Lung (tissue), 11 donors: ENCODE measurements at regions not wholly inside any gene's neighbourhood (a gene's known extent, or its start where the extent isn't known, plus 50 kb on each side); places are given as distances from the start of the nearest gene placed in this dataset.

ENCODE experiments used
- ATAC-seq: fragments of 200-7000 bp; cut with Tn5 transposase; one replicate; pipeline ENCODE4 v1.9.1; 2020; ENCODE audit warnings: moderate number of reproducible peaks; ENCODE audit not compliant: insufficient read depth, low FRiP score
- DNase-seq, 3 donors: peaks; one replicate each; pipeline ENCODE4 v3.0.0-alpha.2; 2013 to 2017
- H3K27ac ChIP-seq, 2 donors: one replicate each; pipeline ENCODE4 v1.5.1; 2013; ENCODE audit warnings: mild to moderate bottlenecking in 2 of 2, moderate library complexity in 2 of 2, control low read depth in 1 of 2, inconsistent platforms in 1 of 2, low read depth in 1 of 2, low read length in 1 of 2
- H3K27me3 ChIP-seq, 3 donors: one replicate each; pipeline ENCODE4 v1.5.1; 2013; ENCODE audit warnings: low read length in 2 of 3; ENCODE audit not compliant: control insufficient read depth in 3 of 3, insufficient read depth in 3 of 3
- H3K36me3 ChIP-seq, 4 donors: one replicate each; pipeline ENCODE4 v1.5.1; 2013; ENCODE audit warnings: low read length in 4 of 4, mild to moderate bottlenecking in 1 of 4, moderate library complexity in 1 of 4; ENCODE audit not compliant: control insufficient read depth in 4 of 4, insufficient read depth in 4 of 4
- H3K4me1 ChIP-seq, 5 donors: one replicate each; pipeline ENCODE4 v1.5.1; 2013; ENCODE audit warnings: low read length in 5 of 5, mild to moderate bottlenecking in 2 of 5, moderate library complexity in 1 of 5; ENCODE audit not compliant: control insufficient read depth in 5 of 5, insufficient read depth in 5 of 5
- H3K4me3 ChIP-seq: one replicate; pipeline ENCODE4 v1.5.1; 2013; ENCODE audit warnings: mild to moderate bottlenecking, control low read depth, moderate library complexity
- H3K9ac ChIP-seq, 2 donors: one replicate each; pipeline ENCODE4 v1.5.1; 2013; ENCODE audit warnings: low read length in 2 of 2, control low read depth in 1 of 2; ENCODE audit not compliant: insufficient read depth in 1 of 2
- H3K9me3 ChIP-seq, 4 donors: one replicate each; pipeline ENCODE4 v1.5.1; 2013; ENCODE audit warnings: low read length in 3 of 4, mild to moderate bottlenecking in 1 of 4, moderate library complexity in 1 of 4; ENCODE audit not compliant: control insufficient read depth in 4 of 4, insufficient read depth in 3 of 4
- WGBS, 2 donors: extraction: QIAGEN DNeasy Blood & Tissue Kit; methylation state at CpG; one replicate each; pipeline ENCODE4 v1.1.7; 2013; 5-methylcytosine and 5-hydroxymethylcytosine counted together
- TF ChIP-seq, protein P1 (sequence below): IDR thresholded peaks from 2 replicates; pipeline ENCODE4 v1.5.1; 2012; ENCODE audit warnings: mild to moderate bottlenecking; ENCODE audit errors: control extremely low read depth, extremely low read depth
- donor health status: control.
- donor health status: control.
- donor health status: Bipolar disorder and iron deficiency.
- donor health status: healthy.
- donor health status: DM: yes; HTN: yes; CAD: no.

- DNase-seq (peak in 2 of 3 donors; percentile 79), ATAC-seq (no peak)
- Histone ChIP-seq H3K9me3 (peaks cover 0 to 2% (median 0%) of the 10 kb centered on the region in 4 donors), H3K27ac (no peak overlapping the region), H3K36me3 (no peaks in the 10 kb centered on the region), H3K4me1 (peaks cover 0 to 69% (median 7%) of the 10 kb centered on the region in 5 donors), H3K4me3 (no peak overlapping the region), H3K27me3 (no peaks in the 10 kb centered on the region), H3K9ac (no peak overlapping the region)
- TF ChIP-seq, protein P1, sequence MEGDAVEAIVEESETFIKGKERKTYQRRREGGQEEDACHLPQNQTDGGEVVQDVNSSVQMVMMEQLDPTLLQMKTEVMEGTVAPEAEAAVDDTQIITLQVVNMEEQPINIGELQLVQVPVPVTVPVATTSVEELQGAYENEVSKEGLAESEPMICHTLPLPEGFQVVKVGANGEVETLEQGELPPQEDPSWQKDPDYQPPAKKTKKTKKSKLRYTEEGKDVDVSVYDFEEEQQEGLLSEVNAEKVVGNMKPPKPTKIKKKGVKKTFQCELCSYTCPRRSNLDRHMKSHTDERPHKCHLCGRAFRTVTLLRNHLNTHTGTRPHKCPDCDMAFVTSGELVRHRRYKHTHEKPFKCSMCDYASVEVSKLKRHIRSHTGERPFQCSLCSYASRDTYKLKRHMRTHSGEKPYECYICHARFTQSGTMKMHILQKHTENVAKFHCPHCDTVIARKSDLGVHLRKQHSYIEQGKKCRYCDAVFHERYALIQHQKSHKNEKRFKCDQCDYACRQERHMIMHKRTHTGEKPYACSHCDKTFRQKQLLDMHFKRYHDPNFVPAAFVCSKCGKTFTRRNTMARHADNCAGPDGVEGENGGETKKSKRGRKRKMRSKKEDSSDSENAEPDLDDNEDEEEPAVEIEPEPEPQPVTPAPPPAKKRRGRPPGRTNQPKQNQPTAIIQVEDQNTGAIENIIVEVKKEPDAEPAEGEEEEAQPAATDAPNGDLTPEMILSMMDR = no peak
- 73 to 74% methylated on average over 1 of the region's 1 CpG for WGBS, 2 donors
These were observed 2109.4 kb upstream of the PIK3C3 start for GRCh38 chr18:39845631-39846030.

- WGBS, 2 donors = 47 to 65% methylated on average over 2 of the region's 2 CpGs
- ATAC-seq = no peak
These were observed 2109.9 kb upstream of the PIK3C3 start for GRCh38 chr18:39845106-39845505.

DNA sequence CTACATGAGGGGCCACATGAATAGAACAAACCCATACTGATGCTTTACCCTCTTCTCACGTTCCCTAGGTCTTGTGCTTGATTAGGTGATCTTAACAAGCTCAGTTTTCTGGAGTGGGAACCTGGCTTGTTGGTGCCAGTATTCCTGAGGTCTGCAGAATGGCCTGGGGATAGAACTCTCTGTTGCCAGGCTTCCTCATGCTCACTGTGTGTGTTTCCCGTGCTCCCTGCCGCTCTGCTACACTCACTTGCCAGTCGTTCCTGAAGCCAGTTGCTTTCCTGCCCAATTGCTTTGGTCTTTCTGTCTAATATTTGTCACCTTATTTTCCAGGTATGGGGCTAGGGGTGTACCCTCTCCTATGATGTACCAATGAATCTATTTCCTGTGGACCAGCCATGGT lies 2111.5 kb upstream of the PIK3C3 start:
- ATAC-seq = no peak
- WGBS, 2 donors = 86 to 93% methylated on average over 4 of the region's 4 CpGs
- Histone ChIP-seq H3K36me3 (no peaks in the 10 kb centered on the region), H3K27ac (no peak overlapping the region), H3K4me3 (no peak overlapping the region), H3K27me3 (no peaks in the 10 kb centered on the region), H3K4me1 (peaks cover 0 to 82% (median 7%) of the 10 kb centered on the region in 5 donors), H3K9me3 (peaks cover 0 to 2% (median 0%) of the 10 kb centered on the region in 4 donors), H3K9ac (no peak overlapping the region)
- no peak for DNase-seq
- TF ChIP-seq, protein P1 = no peak

More at GRCh38 chr18:39845106-39845505, 2109.9 kb upstream of the PIK3C3 start:
- H3K9me3 ChIP-seq = peaks cover 0 to 2% (median 0%) of the 10 kb centered on the region in 4 donors
- H3K27me3 ChIP-seq = no peaks in the 10 kb centered on the region
- no peak overlapping the region for H3K4me3 ChIP-seq
- H3K4me1 ChIP-seq = peaks cover 0 to 74% (median 7%) of the 10 kb centered on the region in 5 donors
- no peak overlapping the region for H3K27ac ChIP-seq
- H3K9ac ChIP-seq = peak overlapping the region in 1 of 2 donors; percentile 35
- DNase-seq = peak in 2 of 3 donors; percentile 49 to 53
- no peaks in the 10 kb centered on the region for H3K36me3 ChIP-seq
- TF ChIP-seq, protein P1 = no peak
